Breast epithelium (tissue), 3 donors: ENCODE measurements at regions not wholly inside any gene's neighbourhood (a gene's known extent, or its start where the extent isn't known, plus 50 kb on each side); places are given as distances from the start of the nearest gene placed in this dataset.
"Not testable (repeated sequence)": the region's sequence is repeated elsewhere in the genome, so short reads cannot be mapped to it uniquely, and the experiment has no call there.

Source experiments
- CTCF ChIP-seq, 3 donors: fragments of 450-650 bp; IDR thresholded peaks; one replicate each; pipeline ENCODE4 v1.5.1; 2016 to 2017; ENCODE audit warnings: antibody characterized with exemption in 3 of 3, mild to moderate bottlenecking in 3 of 3, moderate library complexity in 3 of 3
- POLR2A ChIP-seq: fragments of 450-650 bp; IDR thresholded peaks from one replicate; pipeline ENCODE4 v1.6.1; 2016; ENCODE audit warnings: antibody characterized with exemption, mild to moderate bottlenecking, moderate library complexity
- POLR2AphosphoS5 ChIP-seq, 3 donors: sonication (generic); formaldehyde crosslinking; IDR thresholded peaks; one replicate each; pipeline ENCODE4 v1.6.1; 2017; ENCODE audit warnings: antibody characterized with exemption in 3 of 3

GRCh38 chrX:123798706-123799430 is 61.0 kb upstream of the XIAP start:
- not testable (repeated sequence) for TF ChIP-seq CTCF (IDR thresholded peaks at IDR 0.05); POLR2A; POLR2AphosphoS5 (IDR thresholded peaks at IDR 0.05)
